ENCODE measurements at regions not wholly inside any gene's neighbourhood (a gene's known extent, or its start where the extent isn't known, plus 50 kb on each side); places are given as distances from the start of the nearest gene placed in this dataset.

DNA sequence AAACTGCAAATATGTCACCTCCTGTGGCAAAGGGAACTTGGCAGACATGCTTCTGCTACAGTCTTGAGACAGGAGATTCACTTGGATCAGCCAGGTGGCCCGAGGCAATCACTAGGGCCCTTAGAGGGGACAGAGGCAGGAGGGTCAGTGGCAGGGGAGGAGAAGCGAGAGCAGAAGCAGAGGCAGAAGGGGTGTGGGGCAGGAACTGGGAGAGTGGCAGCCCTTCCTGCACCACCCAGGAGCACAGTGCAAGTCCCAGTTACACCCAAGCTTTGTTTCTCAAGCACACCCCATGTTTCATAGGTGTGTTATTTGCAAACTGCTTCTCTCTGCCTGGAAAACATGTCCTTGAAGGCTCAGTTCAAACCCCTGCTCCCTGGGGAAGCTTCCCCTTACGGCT, 309.7 kb upstream of the MYT1L start:
- no peak for TF ChIP-seq EZH2phosphoT487 (conservative IDR thresholded peaks at IDR 0.05; ENCODE audit: low read length)
- TF ChIP-seq, protein P1, sequence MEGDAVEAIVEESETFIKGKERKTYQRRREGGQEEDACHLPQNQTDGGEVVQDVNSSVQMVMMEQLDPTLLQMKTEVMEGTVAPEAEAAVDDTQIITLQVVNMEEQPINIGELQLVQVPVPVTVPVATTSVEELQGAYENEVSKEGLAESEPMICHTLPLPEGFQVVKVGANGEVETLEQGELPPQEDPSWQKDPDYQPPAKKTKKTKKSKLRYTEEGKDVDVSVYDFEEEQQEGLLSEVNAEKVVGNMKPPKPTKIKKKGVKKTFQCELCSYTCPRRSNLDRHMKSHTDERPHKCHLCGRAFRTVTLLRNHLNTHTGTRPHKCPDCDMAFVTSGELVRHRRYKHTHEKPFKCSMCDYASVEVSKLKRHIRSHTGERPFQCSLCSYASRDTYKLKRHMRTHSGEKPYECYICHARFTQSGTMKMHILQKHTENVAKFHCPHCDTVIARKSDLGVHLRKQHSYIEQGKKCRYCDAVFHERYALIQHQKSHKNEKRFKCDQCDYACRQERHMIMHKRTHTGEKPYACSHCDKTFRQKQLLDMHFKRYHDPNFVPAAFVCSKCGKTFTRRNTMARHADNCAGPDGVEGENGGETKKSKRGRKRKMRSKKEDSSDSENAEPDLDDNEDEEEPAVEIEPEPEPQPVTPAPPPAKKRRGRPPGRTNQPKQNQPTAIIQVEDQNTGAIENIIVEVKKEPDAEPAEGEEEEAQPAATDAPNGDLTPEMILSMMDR (IDR thresholded peaks at IDR 0.05; ENCODE audit: insufficient read depth, low read length, poor library complexity, severe bottlenecking), result no peak

All from SU-DHL-6 (cell line).